ENCODE measurements at regions not wholly inside any gene's neighbourhood (a gene's known extent, or its start where the extent isn't known, plus 50 kb on each side); places are given as distances from the start of the nearest gene placed in this dataset.
"Not testable (repeated sequence)": the region's sequence is repeated elsewhere in the genome, so short reads cannot be mapped to it uniquely, and the experiment has no call there.

GRCh38 chr4:77434299-77435092 lies 171.1 kb upstream of the CXCL13 start:
- FAIRE-seq: no peak
- DNase-seq (ENCODE audit: low spot score in 2 of 2): no peak

- DNase-seq (ENCODE audit: low spot score in 2 of 2) (no peak), FAIRE-seq (no peak)
Measured at GRCh38 chr4:77437079-77437478, 168.5 kb upstream of the CXCL13 start.

- FAIRE-seq (no peak), DNase-seq (ENCODE audit: low spot score in 2 of 2) (no peak)
Measured at GRCh38 chr4:77438549-77438948, 167.1 kb upstream of the CXCL13 start.

- no peak for DNase-seq (ENCODE audit: low spot score in 2 of 2)
- no peak for FAIRE-seq
Measured at GRCh38 chr4:77443941-77444340, 161.7 kb upstream of the CXCL13 start.

- FAIRE-seq (no peak), DNase-seq (ENCODE audit: low spot score in 2 of 2) (no peak)
Measured at GRCh38 chr4:77445823-77446222, 159.8 kb upstream of the CXCL13 start.

GRCh38 chr4:77446601-77447000 lies 159.0 kb upstream of the CXCL13 start:
- no peak for DNase-seq (ENCODE audit: low spot score in 2 of 2)
- FAIRE-seq: no peak

- DNase-seq (ENCODE audit: low spot score in 2 of 2): no peak
- FAIRE-seq: no peak
Measured at GRCh38 chr4:77449171-77449570, 156.4 kb upstream of the CXCL13 start.

GRCh38 chr4:77450006-77450405 lies 155.6 kb upstream of the CXCL13 start:
- no peak for DNase-seq (ENCODE audit: low spot score in 2 of 2)
- FAIRE-seq: no peak

GRCh38 chr4:77451530-77451929 lies 154.1 kb upstream of the CXCL13 start:
- no peak for FAIRE-seq

GRCh38 chr4:77452117-77452516 lies 153.5 kb upstream of the CXCL13 start:
- FAIRE-seq: not testable (repeated sequence)

More at GRCh38 chr4:77451530-77451929, 154.1 kb upstream of the CXCL13 start:
- DNase-seq (ENCODE audit: low spot score in 2 of 2): no peak

GRCh38 chr4:77453911-77454310 lies 151.7 kb upstream of the CXCL13 start:
- DNase-seq (ENCODE audit: low spot score in 2 of 2) (no peak), FAIRE-seq (no peak)

More at GRCh38 chr4:77452117-77452516, 153.5 kb upstream of the CXCL13 start:
- not testable (repeated sequence) for DNase-seq (ENCODE audit: low spot score in 2 of 2)

- no peak for FAIRE-seq
- DNase-seq (ENCODE audit: low spot score in 2 of 2): no peak
Measured at GRCh38 chr4:77454858-77455257, 150.8 kb upstream of the CXCL13 start.

GRCh38 chr4:77464100-77464499 lies 141.5 kb upstream of the CXCL13 start:
- not testable (repeated sequence) for FAIRE-seq; DNase-seq (ENCODE audit: low spot score in 2 of 2)

- FAIRE-seq: no peak
- DNase-seq (ENCODE audit: low spot score in 2 of 2): no peak
Measured at GRCh38 chr4:77465271-77465670, 140.3 kb upstream of the CXCL13 start.

GRCh38 chr4:77466430-77466829 lies 139.2 kb upstream of the CXCL13 start:
- DNase-seq (ENCODE audit: low spot score in 2 of 2): no peak
- FAIRE-seq: no peak

GRCh38 chr4:77471821-77472495 lies 133.7 kb upstream of the CXCL13 start:
- FAIRE-seq: no peak

GRCh38 chr4:77473509-77473908 lies 132.1 kb upstream of the CXCL13 start:
- FAIRE-seq: no peak

More at GRCh38 chr4:77471821-77472495, 133.7 kb upstream of the CXCL13 start:
- DNase-seq (ENCODE audit: low spot score in 2 of 2): no peak

GRCh38 chr4:77481856-77482255 lies 123.8 kb upstream of the CXCL13 start:
- no peak for DNase-seq (ENCODE audit: low spot score in 2 of 2)
- no peak for FAIRE-seq

More at GRCh38 chr4:77473509-77473908, 132.1 kb upstream of the CXCL13 start:
- DNase-seq (ENCODE audit: low spot score in 2 of 2): no peak

- FAIRE-seq (no peak), DNase-seq (ENCODE audit: low spot score in 2 of 2) (no peak)
Measured at GRCh38 chr4:77488882-77489281, 116.7 kb upstream of the CXCL13 start.

GRCh38 chr4:77493120-77493752 lies 112.4 kb upstream of the CXCL13 start:
- no peak for FAIRE-seq
- DNase-seq (ENCODE audit: low spot score in 2 of 2): no peak

- FAIRE-seq (no peak), DNase-seq (ENCODE audit: low spot score in 2 of 2) (no peak)
Measured at GRCh38 chr4:77493829-77494551, 111.6 kb upstream of the CXCL13 start.

Measured in frontal cortex (tissue), 3 donors.